Keratinocyte (primary cell): ENCODE measurements at regions not wholly inside any gene's neighbourhood (a gene's known extent, or its start where the extent isn't known, plus 50 kb on each side); places are given as distances from the start of the nearest gene placed in this dataset.
"Not testable (repeated sequence)": the region's sequence is repeated elsewhere in the genome, so short reads cannot be mapped to it uniquely, and the experiment has no call there.

Source experiments
- DNase-seq: peaks from one replicate; pipeline ENCODE4 v3.0.0-alpha.2; 2011; ENCODE audit warnings: low read depth, missing footprints, low spot score
- FAIRE-seq: peaks from 2 replicates; lab custom pipeline; 2011; peaks lifted over from hg19 to GRCh38; lab: Jason Lieb, UNC
- H2AFZ ChIP-seq: 2 replicates; pipeline ENCODE4 v1.6.0; 2012; ENCODE audit warnings: low read length, control low read depth, inconsistent platforms; ENCODE audit not compliant: control insufficient read depth
- H3K27ac ChIP-seq: 2 replicates; pipeline ENCODE4 v1.5.1; 2011; ENCODE audit warnings: low read length; ENCODE audit not compliant: control insufficient read depth, insufficient read depth
- H3K27me3 ChIP-seq: 3 replicates; pipeline ENCODE4 v1.6.0; 2011; ENCODE audit warnings: low read length; ENCODE audit not compliant: control insufficient read depth, insufficient read depth; ENCODE audit errors: extremely low read depth
- H3K36me3 ChIP-seq, 2 experiments: 2 replicates in 1 of 2; 3 replicates in 1 of 2; pipeline ENCODE4 v1.5.1; 2011; ENCODE audit warnings: low read length in 2 of 2, mild to moderate bottlenecking in 1 of 2; ENCODE audit not compliant: control insufficient read depth in 2 of 2, insufficient read depth in 2 of 2; ENCODE audit errors: extremely low read depth in 1 of 2
- H3K4me1 ChIP-seq: 3 replicates; pipeline ENCODE4 v1.5.1; 2011; ENCODE audit warnings: low read length; ENCODE audit not compliant: control insufficient read depth, insufficient read depth; ENCODE audit errors: extremely low read depth
- H3K4me2 ChIP-seq: 3 replicates; pipeline ENCODE4 v1.6.0; 2011; ENCODE audit warnings: low read depth, low read length; ENCODE audit not compliant: control insufficient read depth, insufficient read depth; ENCODE audit errors: extremely low read depth
- H3K4me3 ChIP-seq, 3 experiments: fragments of 200-600 bp in 1 of 3; sonication (generic) in 1 of 3; 2 replicates in 2 of 3; 3 replicates in 1 of 3; pipeline ENCODE4 v1.5.1; 2011 to 2016; ENCODE audit warnings: low read length in 3 of 3, mild to moderate bottlenecking in 3 of 3, control low read depth in 2 of 3, inconsistent platforms in 1 of 3, low read depth in 1 of 3, mixed read lengths in 1 of 3, mixed run types in 1 of 3, moderate library complexity in 1 of 3; ENCODE audit not compliant: control insufficient read depth in 2 of 3, insufficient read depth in 2 of 3; ENCODE audit errors: extremely low read depth in 1 of 3
- H3K79me2 ChIP-seq: 2 replicates; pipeline ENCODE4 v1.6.0; 2012; ENCODE audit warnings: low read length; ENCODE audit not compliant: control insufficient read depth, insufficient read depth
- H3K9ac ChIP-seq: 3 replicates; pipeline ENCODE4 v1.6.0; 2011; ENCODE audit warnings: low read length; ENCODE audit not compliant: control insufficient read depth, insufficient read depth; ENCODE audit errors: extremely low read depth
- H3K9me1 ChIP-seq: 3 replicates; pipeline ENCODE4 v1.6.0; 2011; ENCODE audit warnings: low read length; ENCODE audit not compliant: control insufficient read depth, insufficient read depth; ENCODE audit errors: extremely low read depth
- H3K9me3 ChIP-seq: 2 replicates; pipeline ENCODE4 v1.5.1; 2012; ENCODE audit warnings: low read depth, low read length; ENCODE audit not compliant: control insufficient read depth
- H4K20me1 ChIP-seq: 3 replicates; pipeline ENCODE4 v1.6.0; 2011; ENCODE audit warnings: low read length; ENCODE audit not compliant: control insufficient read depth, insufficient read depth; ENCODE audit errors: extremely low read depth
- EZH2 ChIP-seq: IDR thresholded peaks from one replicate; pipeline ENCODE4 v1.6.1; 2012; ENCODE audit warnings: inconsistent platforms, mild to moderate bottlenecking, low read length, moderate library complexity
- dilution Hi-C: fragments of 300-500 bp; cut with MboI; formaldehyde crosslinking; loops from one replicate; pipeline ENCODE4 v1.7.0; 2020; ENCODE audit warnings: low sequenced_read_pairs; ENCODE audit not compliant: extremely low pct_ligation_motif_present
- TF ChIP-seq, protein P1 (sequence below), 3 experiments: IDR thresholded peaks in 1 of 3; conservative IDR thresholded peaks in 1 of 3; optimal IDR thresholded peaks in 1 of 3; 2 replicates in 2 of 3; 3 replicates in 1 of 3; pipeline versions ENCODE3 to v1.5.1; 2011; ENCODE audit warnings: low read length in 3 of 3, mild to moderate bottlenecking in 3 of 3, moderate library complexity in 2 of 3, control low read depth in 1 of 3, inconsistent platforms in 1 of 3; ENCODE audit not compliant: insufficient read depth in 2 of 3; ENCODE audit errors: extremely low read depth in 1 of 3

DNA sequence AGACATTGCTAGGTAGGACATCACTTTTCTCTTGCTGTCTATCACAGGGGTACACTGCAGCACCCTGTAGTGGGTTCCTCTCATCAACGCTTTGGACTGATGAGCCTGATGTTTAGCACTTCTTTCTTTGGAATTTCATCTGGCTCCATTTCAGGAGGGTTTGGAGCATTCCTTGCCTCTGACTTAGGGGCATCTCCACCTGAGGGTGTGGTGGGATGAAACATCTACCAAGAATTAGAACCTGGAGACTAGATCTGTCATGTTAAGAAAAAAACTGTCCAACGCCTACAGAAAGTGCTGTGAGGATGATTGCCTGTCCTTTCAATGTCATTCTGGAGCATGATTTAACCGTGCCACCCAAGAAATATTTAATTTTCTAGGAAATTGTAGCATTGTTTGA lies 648.4 kb downstream of the ETS1 start:
- Histone ChIP-seq H3K27ac (peak overlapping the region; percentile 44), H3K9me1 (no peaks in the 10 kb centered on the region), H3K9me3 (no peaks in the 10 kb centered on the region), H3K36me3 (no peaks in the 10 kb centered on the region), H3K4me1 (peaks cover 20% of the 10 kb centered on the region), H3K4me2 (peak overlapping the region; percentile 28), H2AFZ (peak overlapping the region; percentile 13), H4K20me1 (no peaks in the 10 kb centered on the region), H3K27me3 (no peaks in the 10 kb centered on the region), H3K4me3 (no peak overlapping the region), H3K79me2 (no peaks in the 10 kb centered on the region), H3K9ac (no peak overlapping the region)
- dilution Hi-C loops: no loop called here
- FAIRE-seq (no peak), DNase-seq (peak; percentile 49)
- TF ChIP-seq, protein P1, sequence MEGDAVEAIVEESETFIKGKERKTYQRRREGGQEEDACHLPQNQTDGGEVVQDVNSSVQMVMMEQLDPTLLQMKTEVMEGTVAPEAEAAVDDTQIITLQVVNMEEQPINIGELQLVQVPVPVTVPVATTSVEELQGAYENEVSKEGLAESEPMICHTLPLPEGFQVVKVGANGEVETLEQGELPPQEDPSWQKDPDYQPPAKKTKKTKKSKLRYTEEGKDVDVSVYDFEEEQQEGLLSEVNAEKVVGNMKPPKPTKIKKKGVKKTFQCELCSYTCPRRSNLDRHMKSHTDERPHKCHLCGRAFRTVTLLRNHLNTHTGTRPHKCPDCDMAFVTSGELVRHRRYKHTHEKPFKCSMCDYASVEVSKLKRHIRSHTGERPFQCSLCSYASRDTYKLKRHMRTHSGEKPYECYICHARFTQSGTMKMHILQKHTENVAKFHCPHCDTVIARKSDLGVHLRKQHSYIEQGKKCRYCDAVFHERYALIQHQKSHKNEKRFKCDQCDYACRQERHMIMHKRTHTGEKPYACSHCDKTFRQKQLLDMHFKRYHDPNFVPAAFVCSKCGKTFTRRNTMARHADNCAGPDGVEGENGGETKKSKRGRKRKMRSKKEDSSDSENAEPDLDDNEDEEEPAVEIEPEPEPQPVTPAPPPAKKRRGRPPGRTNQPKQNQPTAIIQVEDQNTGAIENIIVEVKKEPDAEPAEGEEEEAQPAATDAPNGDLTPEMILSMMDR (optimal IDR thresholded peaks at IDR 0.05 in 1 of 3, IDR thresholded peaks at IDR 0.05 in 1 of 3, conservative IDR thresholded peaks at IDR 0.05 in 1 of 3; ENCODE audit: extremely low read depth in 1 of 3, insufficient read depth in 2 of 3, low read length in 3 of 3): no peak
- no peak for TF ChIP-seq EZH2

DNA sequence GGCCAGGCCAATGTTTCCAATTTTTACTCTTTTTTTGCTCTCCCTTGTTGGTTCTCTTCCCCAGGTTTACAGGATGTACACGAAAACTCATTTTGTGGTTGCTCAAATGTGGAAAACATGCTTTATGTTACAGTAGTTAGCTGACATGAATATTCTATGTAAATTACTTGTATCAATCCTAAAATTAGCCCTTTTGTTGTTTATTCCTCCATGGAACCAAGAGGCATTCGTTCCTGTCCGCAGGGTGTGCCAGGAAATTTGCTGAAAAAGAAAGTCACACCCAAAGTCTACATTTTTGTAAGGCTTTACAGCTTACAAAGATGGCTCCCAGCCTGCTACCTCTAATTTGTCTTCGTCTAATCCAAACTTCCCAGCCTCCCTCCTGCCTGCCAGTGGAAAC lies 652.3 kb downstream of the ETS1 start:
- Histone ChIP-seq H3K9me1 (no peaks in the 10 kb centered on the region), H3K27me3 (no peaks in the 10 kb centered on the region), H3K79me2 (no peaks in the 10 kb centered on the region), H3K9me3 (no peaks in the 10 kb centered on the region), H3K4me3 (no peak overlapping the region), H3K4me1 (peaks cover 17% of the 10 kb centered on the region), H3K27ac (no peak overlapping the region), H3K4me2 (no peak overlapping the region), H3K9ac (no peak overlapping the region), H2AFZ (no peak overlapping the region), H4K20me1 (no peaks in the 10 kb centered on the region), H3K36me3 (no peaks in the 10 kb centered on the region)
- no peak for TF ChIP-seq EZH2
- TF ChIP-seq, protein P1 (optimal IDR thresholded peaks at IDR 0.05 in 1 of 3, IDR thresholded peaks at IDR 0.05 in 1 of 3, conservative IDR thresholded peaks at IDR 0.05 in 1 of 3; ENCODE audit: extremely low read depth in 1 of 3, insufficient read depth in 2 of 3, low read length in 3 of 3): no peak
- DNase-seq (no peak), FAIRE-seq (no peak)
- dilution Hi-C loops: no loop called here

DNA sequence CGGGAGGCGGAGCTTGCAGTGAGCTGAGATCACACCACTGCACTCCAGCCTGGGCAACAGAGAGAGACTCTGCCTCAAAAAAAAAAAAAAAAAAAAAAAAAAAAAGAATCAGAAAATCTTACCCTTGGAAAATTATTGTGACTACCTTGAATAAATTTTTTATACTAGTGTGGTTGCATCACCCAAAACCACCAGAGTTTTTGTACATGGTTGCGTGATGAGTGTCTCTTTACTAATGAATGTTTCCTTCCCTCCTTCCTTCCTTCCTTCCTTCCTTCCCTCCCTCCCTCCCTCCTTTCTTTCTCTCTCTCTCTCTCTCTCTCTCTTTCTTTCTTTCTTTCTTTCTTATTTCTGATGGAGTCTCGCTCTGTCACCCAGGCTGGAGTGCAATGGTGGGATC lies 653.4 kb downstream of the ETS1 start:
- H3K4me3 ChIP-seq, H4K20me1 ChIP-seq, H3K4me1 ChIP-seq, H2AFZ ChIP-seq, H3K79me2 ChIP-seq, H3K27ac ChIP-seq, H3K36me3 ChIP-seq, H3K9me3 ChIP-seq, H3K9me1 ChIP-seq, H3K4me2 ChIP-seq, FAIRE-seq, H3K27me3 ChIP-seq, H3K9ac ChIP-seq, dilution Hi-C loops, DNase-seq: not testable (repeated sequence)
